ENCODE measurements at regions not wholly inside any gene's neighbourhood (a gene's known extent, or its start where the extent isn't known, plus 50 kb on each side); places are given as distances from the start of the nearest gene placed in this dataset.

DNA sequence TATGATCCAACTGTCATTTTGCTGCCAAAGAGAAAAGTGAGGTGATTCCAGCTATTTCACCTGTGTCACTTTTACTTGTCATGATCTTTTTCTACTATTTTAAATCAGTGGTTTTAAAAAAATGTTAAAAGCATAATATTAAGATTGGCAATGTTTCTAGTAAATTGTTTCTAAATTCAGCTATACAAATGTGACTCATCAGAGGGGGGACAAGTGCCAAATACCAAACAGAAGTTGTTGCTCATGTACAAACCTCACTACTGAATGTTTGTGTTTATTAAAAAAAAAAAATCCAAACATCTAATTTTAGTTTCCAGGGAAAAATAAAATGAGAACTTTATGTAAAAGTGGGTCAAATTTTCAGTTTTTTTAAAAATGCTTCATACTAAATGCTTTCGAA lies 346.2 kb upstream of the SNX7 start:
- no peak for DNase-seq (ENCODE audit: low read depth)
- TF ChIP-seq, protein P1, sequence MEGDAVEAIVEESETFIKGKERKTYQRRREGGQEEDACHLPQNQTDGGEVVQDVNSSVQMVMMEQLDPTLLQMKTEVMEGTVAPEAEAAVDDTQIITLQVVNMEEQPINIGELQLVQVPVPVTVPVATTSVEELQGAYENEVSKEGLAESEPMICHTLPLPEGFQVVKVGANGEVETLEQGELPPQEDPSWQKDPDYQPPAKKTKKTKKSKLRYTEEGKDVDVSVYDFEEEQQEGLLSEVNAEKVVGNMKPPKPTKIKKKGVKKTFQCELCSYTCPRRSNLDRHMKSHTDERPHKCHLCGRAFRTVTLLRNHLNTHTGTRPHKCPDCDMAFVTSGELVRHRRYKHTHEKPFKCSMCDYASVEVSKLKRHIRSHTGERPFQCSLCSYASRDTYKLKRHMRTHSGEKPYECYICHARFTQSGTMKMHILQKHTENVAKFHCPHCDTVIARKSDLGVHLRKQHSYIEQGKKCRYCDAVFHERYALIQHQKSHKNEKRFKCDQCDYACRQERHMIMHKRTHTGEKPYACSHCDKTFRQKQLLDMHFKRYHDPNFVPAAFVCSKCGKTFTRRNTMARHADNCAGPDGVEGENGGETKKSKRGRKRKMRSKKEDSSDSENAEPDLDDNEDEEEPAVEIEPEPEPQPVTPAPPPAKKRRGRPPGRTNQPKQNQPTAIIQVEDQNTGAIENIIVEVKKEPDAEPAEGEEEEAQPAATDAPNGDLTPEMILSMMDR (IDR thresholded peaks at IDR 0.05; ENCODE audit: control insufficient read depth, insufficient read depth, low read depth, low read length, missing control alignments) = no peak
- no peak overlapping the region for H3K4me3 ChIP-seq (ENCODE audit: control insufficient read depth, low read depth, low read length)

DNA sequence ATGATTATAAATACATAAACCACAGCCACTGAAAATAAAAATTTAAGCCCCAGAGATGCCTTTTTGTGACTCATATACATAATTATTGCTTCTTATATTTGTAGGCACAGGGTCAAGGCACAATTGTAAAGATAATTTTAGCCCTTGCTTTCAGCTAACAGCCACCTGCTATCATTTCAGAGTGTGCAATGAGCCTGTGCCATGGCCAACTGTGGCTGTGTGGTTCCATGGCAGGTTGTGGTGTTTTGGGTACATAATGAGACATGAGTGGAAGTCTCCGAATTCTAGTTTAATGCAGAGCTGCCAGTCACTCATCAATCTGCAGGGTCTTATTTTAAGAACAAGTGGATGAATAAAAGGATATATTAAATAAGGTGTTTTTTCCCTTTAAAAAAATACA lies 346.9 kb upstream of the SNX7 start:
- DNase-seq (ENCODE audit: low read depth) = no peak
- TF ChIP-seq, protein P1 (IDR thresholded peaks at IDR 0.05; ENCODE audit: control insufficient read depth, insufficient read depth, low read depth, low read length, missing control alignments) = no peak
- no peak overlapping the region for H3K4me3 ChIP-seq (ENCODE audit: control insufficient read depth, low read depth, low read length)

DNA sequence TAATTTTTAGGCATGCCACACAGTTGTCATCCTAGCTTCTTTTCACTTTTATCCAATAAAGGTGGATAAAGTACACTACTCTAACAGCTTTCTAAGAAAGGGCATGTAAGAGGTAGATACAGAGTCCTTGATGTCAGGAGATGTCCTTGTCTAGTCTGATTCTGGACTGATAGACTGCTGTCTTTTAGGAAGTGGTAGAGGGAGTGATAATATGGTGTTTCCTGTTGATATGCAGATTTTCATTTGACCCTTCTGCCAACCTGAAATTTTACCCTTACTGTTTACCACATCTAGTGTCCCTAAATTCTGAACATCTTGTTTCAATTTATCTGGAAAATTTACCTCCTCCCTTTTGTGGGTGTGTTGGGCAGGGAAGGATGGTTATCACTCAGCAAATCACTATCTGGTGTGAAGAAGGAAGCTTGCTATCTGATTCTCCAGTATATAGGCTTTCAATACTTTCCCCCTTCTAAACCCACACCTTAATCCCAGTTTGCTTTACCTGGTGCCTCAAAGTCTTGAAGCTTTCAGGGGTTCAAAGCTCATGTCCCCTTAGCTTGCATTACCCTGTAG lies 354.9 kb upstream of the SNX7 start:
- no peak overlapping the region for H3K4me3 ChIP-seq (ENCODE audit: control insufficient read depth, low read depth, low read length)
- DNase-seq (ENCODE audit: low read depth) = no peak
- TF ChIP-seq, protein P1 (IDR thresholded peaks at IDR 0.05; ENCODE audit: control insufficient read depth, insufficient read depth, low read depth, low read length, missing control alignments) = no peak

- TF ChIP-seq, protein P1 (IDR thresholded peaks at IDR 0.05; ENCODE audit: control insufficient read depth, insufficient read depth, low read depth, low read length, missing control alignments) = no peak
- no peak overlapping the region for H3K4me3 ChIP-seq (ENCODE audit: control insufficient read depth, low read depth, low read length)
- no peak for DNase-seq (ENCODE audit: low read depth)
Measured at GRCh38 chr1:98305362-98305761, 356.2 kb upstream of the SNX7 start.

GRCh38 chr1:98304888-98305287 lies 356.6 kb upstream of the SNX7 start:
- H3K4me3 ChIP-seq (ENCODE audit: control insufficient read depth, low read depth, low read length) = no peak overlapping the region
- no peak for DNase-seq (ENCODE audit: low read depth)
- TF ChIP-seq, protein P1 (IDR thresholded peaks at IDR 0.05; ENCODE audit: control insufficient read depth, insufficient read depth, low read depth, low read length, missing control alignments) = no peak

GRCh38 chr1:98299861-98300260 lies 361.7 kb upstream of the SNX7 start:
- no peak for DNase-seq (ENCODE audit: low read depth)
- TF ChIP-seq, protein P1 (IDR thresholded peaks at IDR 0.05; ENCODE audit: control insufficient read depth, insufficient read depth, low read depth, low read length, missing control alignments) = no peak

DNA sequence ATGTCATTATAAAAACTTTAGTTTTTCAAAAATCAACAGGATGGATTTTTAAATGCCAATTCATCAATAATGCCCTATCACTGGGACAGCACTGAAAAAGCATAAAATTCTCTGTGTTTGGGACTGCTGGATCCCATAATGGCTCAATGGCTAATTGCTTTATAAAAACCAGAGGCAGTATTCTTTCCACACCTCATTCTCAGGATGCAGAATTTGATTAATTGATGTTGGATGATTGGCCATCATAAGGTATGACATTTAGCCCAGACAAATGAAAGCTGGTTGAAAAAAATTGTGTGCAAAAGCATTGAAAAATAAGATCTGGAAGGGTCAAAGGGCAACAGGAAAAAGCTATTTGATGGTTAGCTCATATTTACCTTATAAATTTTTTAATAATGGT lies 362.2 kb upstream of the SNX7 start:
- no peak overlapping the region for H3K4me3 ChIP-seq (ENCODE audit: control insufficient read depth, low read depth, low read length)
- no peak for DNase-seq (ENCODE audit: low read depth)
- TF ChIP-seq, protein P1 (IDR thresholded peaks at IDR 0.05; ENCODE audit: control insufficient read depth, insufficient read depth, low read depth, low read length, missing control alignments) = no peak

More at GRCh38 chr1:98299861-98300260, 361.7 kb upstream of the SNX7 start:
- no peak overlapping the region for H3K4me3 ChIP-seq (ENCODE audit: control insufficient read depth, low read depth, low read length)
